HG03045 (cell line): ENCODE measurements at regions not wholly inside any gene's neighbourhood (a gene's known extent, or its start where the extent isn't known, plus 50 kb on each side); places are given as distances from the start of the nearest gene placed in this dataset.

ENCODE experiments used
- ATAC-seq: cut with Tn5 transposase; IDR thresholded peaks from one replicate; pipeline ENCODE4 v1.9.1; 2021; ENCODE audit warnings: mild to moderate bottlenecking, moderate library complexity; ENCODE audit not compliant: unreplicated experiment

- ATAC-seq, result no peak
These were observed 174.2 kb upstream of the C9orf72 start for GRCh38 chr9:27747450-27747849.

- no peak for ATAC-seq
These were observed 176.6 kb upstream of the C9orf72 start for GRCh38 chr9:27749838-27750237.

- ATAC-seq, result no peak
These were observed 177.3 kb upstream of the C9orf72 start for GRCh38 chr9:27750566-27750965.

- no peak for ATAC-seq
These were observed 178.8 kb upstream of the C9orf72 start for GRCh38 chr9:27752069-27752468.

- no peak for ATAC-seq
These were observed 182.6 kb upstream of the C9orf72 start for GRCh38 chr9:27755846-27756245.

- no peak for ATAC-seq
These were observed 183.1 kb upstream of the C9orf72 start for GRCh38 chr9:27756418-27756817.

- ATAC-seq, result no peak
These were observed 190.6 kb upstream of the C9orf72 start for GRCh38 chr9:27763831-27764230.

GRCh38 chr9:27765266-27766072 lies 192.2 kb upstream of the C9orf72 start:
- ATAC-seq, result no peak

GRCh38 chr9:27766073-27766835 lies 193.0 kb upstream of the C9orf72 start:
- no peak for ATAC-seq

- ATAC-seq, result no peak
These were observed 195.5 kb upstream of the C9orf72 start for GRCh38 chr9:27768781-27769180.

GRCh38 chr9:27770541-27770940 lies 197.3 kb upstream of the C9orf72 start:
- ATAC-seq, result no peak

- no peak for ATAC-seq
These were observed 198.7 kb upstream of the C9orf72 start for GRCh38 chr9:27771803-27772545.

GRCh38 chr9:27784847-27785713 lies 211.8 kb upstream of the C9orf72 start:
- no peak for ATAC-seq

GRCh38 chr9:27785714-27786100 lies 212.4 kb upstream of the C9orf72 start:
- ATAC-seq, result no peak

- ATAC-seq, result no peak
These were observed 214.6 kb upstream of the C9orf72 start for GRCh38 chr9:27787891-27788290.

GRCh38 chr9:27791311-27791710 lies 218.0 kb upstream of the C9orf72 start:
- no peak for ATAC-seq

GRCh38 chr9:27792971-27793689 lies 219.8 kb upstream of the C9orf72 start:
- no peak for ATAC-seq

- ATAC-seq, result no peak
These were observed 226.0 kb upstream of the C9orf72 start for GRCh38 chr9:27799326-27799725.

GRCh38 chr9:27800159-27800558 lies 226.9 kb upstream of the C9orf72 start:
- no peak for ATAC-seq
